Mesothelial cell of epicardium (in vitro differentiated cells): ENCODE measurements at regions not wholly inside any gene's neighbourhood (a gene's known extent, or its start where the extent isn't known, plus 50 kb on each side); places are given as distances from the start of the nearest gene placed in this dataset.

ENCODE experiments used
- DNase-seq, 2 experiments: peaks; one replicate each; pipeline ENCODE4 v3.0.0; 2021; ENCODE audit warnings: low spot score in 2 of 2; ENCODE audit not compliant: unreplicated experiment in 2 of 2
- H3K27ac Mint-ChIP-seq: 2 replicates; pipeline ENCODE4 v1.8.0; 2021; ENCODE audit warnings: mixed read lengths
- H3K27me3 Mint-ChIP-seq: 2 replicates; pipeline ENCODE4 v1.8.0; 2021; ENCODE audit warnings: low read depth, mixed read lengths
- H3K36me3 Mint-ChIP-seq: 2 replicates; pipeline ENCODE4 v1.8.0; 2021; ENCODE audit warnings: mixed read lengths
- H3K4me1 Mint-ChIP-seq: 2 replicates; pipeline ENCODE4 v1.8.0; 2021; ENCODE audit warnings: mixed read lengths
- H3K4me3 Mint-ChIP-seq: 2 replicates; pipeline ENCODE4 v1.8.0; 2021; ENCODE audit warnings: mild to moderate bottlenecking, moderate library complexity, mixed read lengths
- H3K9me3 Mint-ChIP-seq: 2 replicates; pipeline ENCODE4 v1.8.0; 2021; ENCODE audit warnings: mixed read lengths
- CTCF ChIP-seq: fragments of 200-600 bp; sonication (generic); IDR thresholded peaks from one replicate; pipeline ENCODE4 v1.5.0; 2021; ENCODE audit warnings: antibody characterized with exemption; ENCODE audit not compliant: unreplicated experiment

- no peak for DNase-seq
- Mint-ChIP-seq H3K4me1 (peaks cover 15% of the 10 kb centered on the region), H3K27me3 (no peaks in the 10 kb centered on the region), H3K4me3 (no peak overlapping the region), H3K36me3 (no peaks in the 10 kb centered on the region), H3K9me3 (peaks cover 31% of the 10 kb centered on the region), H3K27ac (peak overlapping the region; percentile 55)
- no peak for TF ChIP-seq CTCF
Observed at GRCh38 chr7:42858570-42858969, 53.3 kb downstream of the C7orf25 start.

GRCh38 chr7:42856605-42856987 lies 55.3 kb downstream of the C7orf25 start:
- Mint-ChIP-seq H3K36me3 (no peaks in the 10 kb centered on the region), H3K4me1 (peaks cover 22% of the 10 kb centered on the region), H3K9me3 (peaks cover 19% of the 10 kb centered on the region), H3K27me3 (no peaks in the 10 kb centered on the region), H3K27ac (no peak overlapping the region), H3K4me3 (no peak overlapping the region)
- TF ChIP-seq CTCF, result no peak
- no peak for DNase-seq

- Mint-ChIP-seq H3K27me3 (no peaks in the 10 kb centered on the region), H3K27ac (no peak overlapping the region), H3K36me3 (no peaks in the 10 kb centered on the region), H3K4me3 (no peak overlapping the region), H3K4me1 (peaks cover 22% of the 10 kb centered on the region), H3K9me3 (peaks cover under 1% of the 10 kb centered on the region)
- no peak for DNase-seq
- TF ChIP-seq CTCF, result no peak
Observed at GRCh38 chr7:42854571-42855118, 57.2 kb downstream of the C7orf25 start.

- Mint-ChIP-seq H3K9me3 (peaks cover 10% of the 10 kb centered on the region), H3K27ac (peak overlapping the region; percentile 37), H3K36me3 (no peaks in the 10 kb centered on the region), H3K27me3 (no peaks in the 10 kb centered on the region), H3K4me1 (peaks cover 13% of the 10 kb centered on the region), H3K4me3 (no peak overlapping the region)
- no peak for DNase-seq
- no peak for TF ChIP-seq CTCF
Observed at GRCh38 chr7:42852531-42852930, 59.3 kb downstream of the C7orf25 start.

- peak in 1 of 2 experiments; percentile 52 for DNase-seq
Observed at GRCh38 chr7:42843205-42843800, 68.6 kb downstream of the C7orf25 start.

More at GRCh38 chr7:42843205-42843800, 68.6 kb downstream of the C7orf25 start:
- Mint-ChIP-seq H3K4me1 (peaks cover 7% of the 10 kb centered on the region), H3K4me3 (peak overlapping the region; percentile 47), H3K27ac (no peak overlapping the region), H3K36me3 (no peaks in the 10 kb centered on the region), H3K9me3 (peaks cover 12% of the 10 kb centered on the region), H3K27me3 (peaks cover 9% of the 10 kb centered on the region)
- no peak for TF ChIP-seq CTCF
